Upper lobe of left lung (tissue), 6 donors: ENCODE measurements at regions not wholly inside any gene's neighbourhood (a gene's known extent, or its start where the extent isn't known, plus 50 kb on each side); places are given as distances from the start of the nearest gene placed in this dataset.

Experiments
- ATAC-seq, 2 donors: fragments of 200-7000 bp; cut with Tn5 transposase; one replicate each; pipeline ENCODE4 v1.9.1; 2022; ENCODE audit warnings: mild to moderate bottlenecking in 2 of 2, moderate library complexity in 2 of 2; ENCODE audit not compliant: low FRiP score in 2 of 2
- DNase-seq, 2 donors: peaks; one replicate each; pipeline ENCODE4 v3.0.0-alpha.2; 2019 to 2020
- H3K27ac ChIP-seq, 4 donors: fragments of 200-600 bp; sonication (generic); one replicate each; pipeline ENCODE4 v1.5.1; 2016 to 2019
- H3K27me3 ChIP-seq, 4 donors: fragments of 200-600 bp; sonication (generic); one replicate each; pipeline ENCODE4 v1.5.1; 2017 to 2019
- H3K36me3 ChIP-seq, 4 donors: fragments of 200-600 bp; sonication (generic); one replicate each; pipeline ENCODE4 v1.5.1; 2016 to 2019
- H3K4me1 ChIP-seq, 4 donors: fragments of 200-600 bp; sonication (generic); one replicate each; pipeline ENCODE4 v1.5.1; 2018 to 2019
- H3K4me3 ChIP-seq, 4 donors: fragments of 200-600 bp; sonication (generic); one replicate each; pipeline ENCODE4 v1.5.1; 2017 to 2019; ENCODE audit warnings: mild to moderate bottlenecking in 2 of 4, moderate library complexity in 1 of 4
- H3K9me3 ChIP-seq, 4 donors: fragments of 200-600 bp; sonication (generic); one replicate each; pipeline ENCODE4 v1.5.1; 2018 to 2019
- CTCF ChIP-seq, 6 experiments: fragments of 450-650 bp in 4 of 6; fragments of 200-600 bp in 2 of 6; sonication (generic) in 2 of 6; IDR thresholded peaks; one replicate each; pipeline ENCODE4 v1.5.1; 2016 to 2019; ENCODE audit warnings: antibody characterized with exemption in 6 of 6
- EP300 ChIP-seq, 4 donors: sonication (generic); formaldehyde crosslinking; IDR thresholded peaks; one replicate each; pipeline ENCODE4 v1.5.1; 2017; ENCODE audit warnings: antibody characterized with exemption in 4 of 4, control low read depth in 2 of 4
- POLR2A ChIP-seq, 4 donors: fragments of 450-650 bp; IDR thresholded peaks; one replicate each; pipeline ENCODE4 v1.5.1; 2016 to 2017; ENCODE audit warnings: antibody characterized with exemption in 4 of 4, mild to moderate bottlenecking in 2 of 4
- POLR2AphosphoS5 ChIP-seq, 2 donors: sonication (generic); formaldehyde crosslinking; IDR thresholded peaks; one replicate each; pipeline ENCODE4 v1.5.1; 2017; ENCODE audit warnings: antibody characterized with exemption in 2 of 2
- WGBS, 2 donors: methylation state at CpG; one replicate each; pipeline ENCODE4 v1.1.5; 2017 to 2018; 5-methylcytosine and 5-hydroxymethylcytosine counted together
- donor health status: DM: no; HTN: no; CAD: no; lungs with moderate emphysema.
- donor health status: DM: no; HTN: yes; CAD: no; lungs with severe emphysema.

GRCh38 chr13:32887617-32888016 lies 128.6 kb upstream of the KL start:
- no peaks in the 10 kb centered on the region for H3K4me1 ChIP-seq
- DNase-seq (no peak), ATAC-seq (no peak)
- TF ChIP-seq CTCF (IDR thresholded peaks at IDR 0.05) (no peak), EP300 (IDR thresholded peaks at IDR 0.05) (no peak), POLR2A (IDR thresholded peaks at IDR 0.05) (no peak), POLR2AphosphoS5 (IDR thresholded peaks at IDR 0.05) (no peak)
- no peak overlapping the region for H3K4me3 ChIP-seq
- no peaks in the 10 kb centered on the region for H3K27me3 ChIP-seq
- WGBS, 2 donors, result 84 to 97% methylated on average over 3 of the region's 3 CpGs
- H3K9me3 ChIP-seq, result peaks cover 0 to 15% (median 11%) of the 10 kb centered on the region in 4 donors
- H3K27ac ChIP-seq, result no peak overlapping the region
- H3K36me3 ChIP-seq, result no peaks in the 10 kb centered on the region

- H3K36me3 ChIP-seq, result no peaks in the 10 kb centered on the region
- H3K4me3 ChIP-seq, result no peak overlapping the region
- 90 to 99% methylated on average over 6 of the region's 6 CpGs for WGBS, 2 donors
- H3K9me3 ChIP-seq, result peaks cover 0 to 15% (median 11%) of the 10 kb centered on the region in 4 donors
- H3K27me3 ChIP-seq, result no peaks in the 10 kb centered on the region
- TF ChIP-seq CTCF (IDR thresholded peaks at IDR 0.05) (no peak), POLR2AphosphoS5 (IDR thresholded peaks at IDR 0.05) (no peak), POLR2A (IDR thresholded peaks at IDR 0.05) (no peak), EP300 (IDR thresholded peaks at IDR 0.05) (no peak)
- no peak for ATAC-seq
- H3K27ac ChIP-seq, result no peak overlapping the region
- DNase-seq, result no peak
- H3K4me1 ChIP-seq, result no peaks in the 10 kb centered on the region
These were observed 126.1 kb upstream of the KL start for GRCh38 chr13:32889986-32890565.

- WGBS, 2 donors, result 85 to 92% methylated on average over 6 of the region's 6 CpGs
- ATAC-seq, result no peak
These were observed 123.0 kb upstream of the KL start for GRCh38 chr13:32893176-32893575.

GRCh38 chr13:32894589-32895001 lies 121.6 kb upstream of the KL start:
- DNase-seq (no peak), ATAC-seq (no peak)
- H3K4me1 ChIP-seq, result no peaks in the 10 kb centered on the region
- H3K9me3 ChIP-seq, result no peaks in the 10 kb centered on the region
- 52 to 86% methylated on average over 2 of the region's 2 CpGs for WGBS, 2 donors
- H3K4me3 ChIP-seq, result no peak overlapping the region
- H3K27me3 ChIP-seq, result no peaks in the 10 kb centered on the region
- TF ChIP-seq POLR2A (IDR thresholded peaks at IDR 0.05) (no peak), POLR2AphosphoS5 (IDR thresholded peaks at IDR 0.05) (no peak), EP300 (IDR thresholded peaks at IDR 0.05) (no peak), CTCF (IDR thresholded peaks at IDR 0.05) (no peak)
- H3K27ac ChIP-seq, result no peak overlapping the region
- H3K36me3 ChIP-seq, result no peaks in the 10 kb centered on the region

More at GRCh38 chr13:32893176-32893575, 123.0 kb upstream of the KL start:
- Histone ChIP-seq H3K9me3 (peaks cover 0 to 2% (median under 1%) of the 10 kb centered on the region in 4 donors), H3K36me3 (no peaks in the 10 kb centered on the region), H3K4me1 (no peaks in the 10 kb centered on the region), H3K27ac (no peak overlapping the region), H3K4me3 (no peak overlapping the region), H3K27me3 (no peaks in the 10 kb centered on the region)
- TF ChIP-seq POLR2AphosphoS5 (IDR thresholded peaks at IDR 0.05) (no peak), CTCF (IDR thresholded peaks at IDR 0.05) (no peak), POLR2A (IDR thresholded peaks at IDR 0.05) (no peak), EP300 (IDR thresholded peaks at IDR 0.05) (no peak)
- DNase-seq, result no peak

- no peaks in the 10 kb centered on the region for H3K9me3 ChIP-seq
- ATAC-seq, result no peak
- DNase-seq, result no peak
- H3K4me3 ChIP-seq, result no peak overlapping the region
- H3K36me3 ChIP-seq, result no peaks in the 10 kb centered on the region
- no peaks in the 10 kb centered on the region for H3K4me1 ChIP-seq
- 86 to 96% methylated on average over 3 of the region's 3 CpGs for WGBS, 2 donors
- no peak for TF ChIP-seq CTCF (IDR thresholded peaks at IDR 0.05)
- TF ChIP-seq POLR2AphosphoS5 (IDR thresholded peaks at IDR 0.05), result no peak
- TF ChIP-seq EP300 (IDR thresholded peaks at IDR 0.05), result no peak
- TF ChIP-seq POLR2A (IDR thresholded peaks at IDR 0.05), result no peak
- H3K27me3 ChIP-seq, result no peaks in the 10 kb centered on the region
- no peak overlapping the region for H3K27ac ChIP-seq
These were observed 120.9 kb upstream of the KL start for GRCh38 chr13:32895296-32895695.
